CD14-positive monocyte (primary cell): ENCODE measurements at regions not wholly inside any gene's neighbourhood (a gene's known extent, or its start where the extent isn't known, plus 50 kb on each side); places are given as distances from the start of the nearest gene placed in this dataset.

Experiments used
- DNase-seq, 3 donors: peaks; one replicate each; pipeline ENCODE4 v3.0.0-alpha.2; 2011 to 2022
- H2AFZ ChIP-seq: 2 replicates; pipeline ENCODE4 v1.6.0; 2012; ENCODE audit warnings: mild to moderate bottlenecking, low read depth, low read length, inconsistent platforms; ENCODE audit not compliant: insufficient read depth, poor library complexity, severe bottlenecking
- H3K27ac ChIP-seq, 2 donors: 1 replicate in 1 of 2; 2 replicates in 1 of 2; pipeline ENCODE4 v1.5.1; 2012 to 2013; ENCODE audit warnings: low read length in 2 of 2, control low read depth in 1 of 2, inconsistent platforms in 1 of 2, low read depth in 1 of 2, mild to moderate bottlenecking in 1 of 2
- H3K27me3 ChIP-seq, 2 donors: one replicate each; pipeline versions ENCODE4 v1.6.0 to v1.6.1; 2011 to 2013; ENCODE audit warnings: low read length in 2 of 2; ENCODE audit not compliant: control insufficient read depth in 2 of 2, insufficient read depth in 2 of 2
- H3K36me3 ChIP-seq, 2 donors: replicated peaks in 1 of 2; 1 replicate in 1 of 2; 2 replicates in 1 of 2; pipeline versions ENCODE4 v1.5.1 to v1.6.1; 2012 to 2013; ENCODE audit warnings: low read length in 2 of 2, control low read depth in 1 of 2, inconsistent platforms in 1 of 2, mild to moderate bottlenecking in 1 of 2; ENCODE audit not compliant: insufficient read depth in 2 of 2, control insufficient read depth in 1 of 2
- H3K4me1 ChIP-seq, 2 donors: 1 replicate in 1 of 2; 2 replicates in 1 of 2; pipeline versions ENCODE4 v1.5.1 to v1.6.1; 2012 to 2013; ENCODE audit warnings: low read length in 2 of 2, control low read depth in 1 of 2, inconsistent platforms in 1 of 2, mild to moderate bottlenecking in 1 of 2, moderate library complexity in 1 of 2; ENCODE audit not compliant: insufficient read depth in 2 of 2, control insufficient read depth in 1 of 2
- H3K4me2 ChIP-seq: replicated peaks from 2 replicates; pipeline ENCODE3; 2012; ENCODE audit warnings: low read length, moderate library complexity, mild to moderate bottlenecking; ENCODE audit not compliant: poor library complexity, severe bottlenecking; ENCODE audit errors: extremely low read depth
- H3K4me3 ChIP-seq, 3 experiments: fragments of 200-600 bp in 1 of 3; sonication (generic) in 1 of 3; replicated peaks in 1 of 3; 1 replicate in 2 of 3; 2 replicates in 1 of 3; pipeline ENCODE4 v1.5.1; 2011 to 2013; ENCODE audit warnings: low read length in 3 of 3, mild to moderate bottlenecking in 3 of 3, control low read depth in 2 of 3, low read depth in 2 of 3, inconsistent platforms in 1 of 3, moderate library complexity in 1 of 3
- H3K79me2 ChIP-seq: 2 replicates; pipeline ENCODE4 v1.6.0; 2012; ENCODE audit warnings: mild to moderate bottlenecking, control low read depth, inconsistent platforms, low read length, moderate library complexity; ENCODE audit not compliant: insufficient read depth
- H3K9ac ChIP-seq: 2 replicates; pipeline ENCODE4 v1.6.0; 2017; ENCODE audit warnings: low read length, mild to moderate bottlenecking; ENCODE audit not compliant: insufficient read depth, poor library complexity, severe bottlenecking
- H3K9me3 ChIP-seq, 2 donors: replicated peaks in 1 of 2; 1 replicate in 1 of 2; 2 replicates in 1 of 2; pipeline versions ENCODE4 v1.5.1 to v1.6.1; 2012 to 2013; ENCODE audit warnings: low read length in 2 of 2, control low read depth in 1 of 2; ENCODE audit not compliant: control insufficient read depth in 1 of 2, insufficient read depth in 1 of 2
- H4K20me1 ChIP-seq: 2 replicates; pipeline ENCODE4 v1.6.0; 2012; ENCODE audit warnings: mild to moderate bottlenecking, low read length, control low read depth, moderate library complexity; ENCODE audit not compliant: insufficient read depth
- H3K27ac Mint-ChIP-seq, 7 donors: one replicate each; pipeline ENCODE4 v1.8.0; 2020; ENCODE audit warnings: mild to moderate bottlenecking in 7 of 7, mixed read lengths in 7 of 7, moderate library complexity in 6 of 7, inconsistent platforms in 2 of 7
- H3K27me3 Mint-ChIP-seq, 3 donors: one replicate each; pipeline ENCODE4 v1.8.0; 2021 to 2022; ENCODE audit warnings: low read depth in 3 of 3, mild to moderate bottlenecking in 3 of 3, mixed read lengths in 3 of 3, moderate library complexity in 3 of 3, inconsistent platforms in 1 of 3
- H3K36me3 Mint-ChIP-seq, 2 donors: one replicate each; pipeline ENCODE4 v1.8.0; 2020; ENCODE audit warnings: mixed read lengths in 2 of 2, inconsistent platforms in 1 of 2, mild to moderate bottlenecking in 1 of 2
- H3K4me1 Mint-ChIP-seq: one replicate; pipeline ENCODE4 v1.8.0; 2020; ENCODE audit warnings: mild to moderate bottlenecking, mixed read lengths
- H3K4me3 Mint-ChIP-seq, 2 donors: one replicate each; pipeline ENCODE4 v1.8.0; 2020; ENCODE audit warnings: mild to moderate bottlenecking in 2 of 2, mixed read lengths in 2 of 2, moderate library complexity in 1 of 2
- H3K9me3 Mint-ChIP-seq, 7 donors: one replicate each; pipeline ENCODE4 v1.8.0; 2020 to 2022; ENCODE audit warnings: mixed read lengths in 7 of 7, mild to moderate bottlenecking in 6 of 7, moderate library complexity in 6 of 7, inconsistent platforms in 2 of 7
- CTCF ChIP-seq: fragments of 200-600 bp; IDR thresholded peaks from one replicate; pipeline ENCODE4 v1.8.0; 2022; ENCODE audit warnings: antibody characterized with exemption, mild to moderate bottlenecking
- WGBS: methylation state at CpG from one replicate; pipeline ENCODE4 v1.1.5; 2013; ENCODE audit warnings: missing lambda C conversion rate; ENCODE audit not compliant: insufficient coverage; 5-methylcytosine and 5-hydroxymethylcytosine counted together
- intact Hi-C, 2 donors: fragments of 100-400 bp; cut with micrococcal nuclease; formaldehyde crosslinking; loops; one replicate each; pipeline versions ENCODE4 v1.15.0 to v1.15.1; 2023

GRCh38 chr11:127993281-127993680 lies 594.1 kb downstream of the ETS1 start:
- Histone ChIP-seq H3K9ac (no peak overlapping the region), H2AFZ (no peak overlapping the region), H3K27me3 (no peaks in the 10 kb centered on the region), H3K4me3 (no peak overlapping the region), H3K4me2 (no peak overlapping the region), H3K4me1 (no peaks in the 10 kb centered on the region), H3K9me3 (no peaks in the 10 kb centered on the region), H3K79me2 (no peaks in the 10 kb centered on the region), H3K36me3 (no peaks in the 10 kb centered on the region), H4K20me1 (no peaks in the 10 kb centered on the region), H3K27ac (no peak overlapping the region)
- TF ChIP-seq CTCF, result no peak
- DNase-seq, result no peak
- Mint-ChIP-seq H3K9me3 (peaks cover 0 to 2% (median 0%) of the 10 kb centered on the region in 7 donors), H3K27me3 (peaks cover 0 to 5% (median 4%) of the 10 kb centered on the region in 3 donors), H3K4me3 (no peak overlapping the region), H3K27ac (no peak overlapping the region), H3K4me1 (no peaks in the 10 kb centered on the region), H3K36me3 (no peaks in the 10 kb centered on the region)
- intact Hi-C loops, result no loop called here
- 94% methylated on average over 3 of the region's 5 CpGs for WGBS

- no peak overlapping the region for H2AFZ ChIP-seq
- no peaks in the 10 kb centered on the region for H3K27me3 ChIP-seq
- H3K4me3 ChIP-seq, result no peak overlapping the region
- peaks cover 0 to 2% (median 0%) of the 10 kb centered on the region in 3 donors for H3K27me3 Mint-ChIP-seq
- H4K20me1 ChIP-seq, result no peaks in the 10 kb centered on the region
- no peak overlapping the region for H3K9ac ChIP-seq
- 100% methylated on average over 1 of the region's 4 CpGs for WGBS
- no peaks in the 10 kb centered on the region for H3K36me3 Mint-ChIP-seq
- H3K36me3 ChIP-seq, result no peaks in the 10 kb centered on the region
- H3K4me2 ChIP-seq, result no peak overlapping the region
- H3K79me2 ChIP-seq, result no peaks in the 10 kb centered on the region
- TF ChIP-seq CTCF, result no peak
- H3K4me1 Mint-ChIP-seq, result no peaks in the 10 kb centered on the region
- no peak overlapping the region for H3K27ac Mint-ChIP-seq
- no peaks in the 10 kb centered on the region for H3K4me1 ChIP-seq
- H3K9me3 Mint-ChIP-seq, result peaks cover 0 to 8% (median 3%) of the 10 kb centered on the region in 7 donors
- H3K9me3 ChIP-seq, result no peaks in the 10 kb centered on the region
- no peak overlapping the region for H3K4me3 Mint-ChIP-seq
- intact Hi-C loops, result no loop called here
- no peak for DNase-seq
- no peak overlapping the region for H3K27ac ChIP-seq
Measured at GRCh38 chr11:127986073-127986472, 601.3 kb downstream of the ETS1 start.
